SK-N-SH (cell line): ENCODE measurements at regions not wholly inside any gene's neighbourhood (a gene's known extent, or its start where the extent isn't known, plus 50 kb on each side); places are given as distances from the start of the nearest gene placed in this dataset.

Experiments used
- CTCF ChIA-PET: fragments of 300-600, 350-600 bp; formaldehyde crosslinking; extraction: SDS; loops from one replicate; lab custom pipeline; 2021; lab: Yijun Ruan, JAX
- POLR2A ChIA-PET: fragments of 350-600 bp; sonication (Branson Sonifier 250); formaldehyde crosslinking; extraction: SDS; loops from one replicate; lab custom pipeline; 2020; ENCODE audit warnings: antibody characterized with exemption, inconsistent platforms; lab: Yijun Ruan, JAX
- DNase-seq: peaks from one replicate; pipeline ENCODE4 v3.0.0; 2012
- H2AFZ ChIP-seq: fragments of 200-600 bp; sonication (generic); 2 replicates; pipeline ENCODE4 v1.8.1; 2016; ENCODE audit warnings: antibody characterized with exemption, mild to moderate bottlenecking, low read depth
- H3F3A ChIP-seq: fragments of 200-600 bp; sonication (generic); replicated peaks from 2 replicates; pipeline ENCODE3; 2016; ENCODE audit warnings: antibody characterized with exemption, mild to moderate bottlenecking; ENCODE audit not compliant: insufficient read depth
- H3K27ac ChIP-seq, 2 experiments: fragments of 200-500 bp in 1 of 2; fragments of 200-600 bp in 1 of 2; sonication (Bioruptor generic) in 1 of 2; sonication (generic), shearing (Covaris generic) in 1 of 2; 2 replicates each; pipeline versions ENCODE4 v1.5.1 to v1.6.1; 2014 to 2016; ENCODE audit warnings: low read depth in 2 of 2, inconsistent platforms in 1 of 2, low read length in 1 of 2, mild to moderate bottlenecking in 1 of 2, mixed read lengths in 1 of 2
- H3K27me3 ChIP-seq: fragments of 200-600 bp; sonication (generic), shearing (Covaris generic); 2 replicates; pipeline ENCODE4 v1.6.1; 2016; ENCODE audit warnings: mixed run types; ENCODE audit not compliant: insufficient read depth
- H3K36me3 ChIP-seq, 2 experiments: fragments of 200-500 bp in 1 of 2; fragments of 200-600 bp in 1 of 2; sonication (Bioruptor generic) in 1 of 2; sonication (generic) in 1 of 2; replicated peaks in 1 of 2; 2 replicates each; pipeline versions ENCODE3 to v1.5.1; 2014 to 2016; ENCODE audit warnings: low read length in 1 of 2, mild to moderate bottlenecking in 1 of 2; ENCODE audit not compliant: insufficient read depth in 2 of 2, control insufficient read depth in 1 of 2
- H3K4me1 ChIP-seq, 2 experiments: fragments of 200-500 bp in 1 of 2; fragments of 200-600 bp in 1 of 2; sonication (Bioruptor generic) in 1 of 2; sonication (generic), shearing (Covaris generic) in 1 of 2; 2 replicates each; pipeline versions ENCODE4 v1.5.1 to v1.6.1; 2014 to 2016; ENCODE audit warnings: low read depth in 1 of 2, low read length in 1 of 2, mixed run types in 1 of 2; ENCODE audit not compliant: insufficient read depth in 2 of 2, control insufficient read depth in 1 of 2
- H3K4me2 ChIP-seq: fragments of 200-600 bp; sonication (generic), shearing (Covaris generic); 2 replicates; pipeline ENCODE4 v1.6.1; 2017; ENCODE audit warnings: mixed run types
- H3K4me3 ChIP-seq, 2 experiments: fragments of 200-500 bp in 1 of 2; fragments of 200-600 bp in 1 of 2; sonication (Bioruptor generic) in 1 of 2; sonication (generic), shearing (Covaris generic) in 1 of 2; 2 replicates each; pipeline versions ENCODE4 v1.5.1 to v1.8.1; 2014 to 2016; ENCODE audit warnings: low read depth in 2 of 2, inconsistent platforms in 1 of 2, low read length in 1 of 2, mild to moderate bottlenecking in 1 of 2, mixed read lengths in 1 of 2, moderate library complexity in 1 of 2
- H3K79me2 ChIP-seq: fragments of 200-600 bp; sonication (generic); 2 replicates; pipeline ENCODE4 v1.8.1; 2017; ENCODE audit warnings: mild to moderate bottlenecking; ENCODE audit not compliant: insufficient read depth
- H3K9ac ChIP-seq: fragments of 200-600 bp; sonication (generic); 2 replicates; pipeline ENCODE4 v1.6.1; 2017; ENCODE audit warnings: mixed run types
- H3K9me2 ChIP-seq: fragments of 200-600 bp; sonication (generic); 2 replicates; pipeline ENCODE4 v1.6.1; 2017; ENCODE audit warnings: mixed run types
- H3K9me3 ChIP-seq: fragments of 200-600 bp; sonication (generic); 2 replicates; pipeline ENCODE4 v1.6.1; 2017; ENCODE audit warnings: mixed run types, mild to moderate bottlenecking, moderate library complexity
- H4K20me1 ChIP-seq: fragments of 200-600 bp; sonication (generic); 2 replicates; pipeline ENCODE4 v1.6.1; 2017; ENCODE audit warnings: mild to moderate bottlenecking, mixed run types; ENCODE audit not compliant: insufficient read depth
- ELF1 ChIP-seq: IDR thresholded peaks from 2 replicates; pipeline ENCODE4 v1.4.0; 2012
- EP300 ChIP-seq, 2 experiments: IDR thresholded peaks; 2 replicates each; pipeline versions ENCODE4 v1.4.0 to v1.6.1; 2012; ENCODE audit warnings: borderline replicate concordance in 1 of 2, low read depth in 1 of 2, low read length in 1 of 2
- FOXJ3 ChIP-seq: sonication (generic); formaldehyde crosslinking; IDR thresholded peaks from 2 replicates; pipeline ENCODE4 v1.5.1; 2020; ENCODE audit warnings: mild to moderate bottlenecking, missing genetic modification reagents
- FOXM1 ChIP-seq: IDR thresholded peaks from 2 replicates; pipeline ENCODE4 v1.4.0; 2012; ENCODE audit warnings: low read depth, mild to moderate bottlenecking
- GATA2 ChIP-seq: sonication (generic); formaldehyde crosslinking; IDR thresholded peaks from 2 replicates; pipeline ENCODE4 v1.5.0; 2020; ENCODE audit warnings: mild to moderate bottlenecking, missing genetic modification reagents
- IRF3 ChIP-seq: fragments of 150-350 bp; IDR thresholded peaks from 2 replicates; pipeline ENCODE4 v1.6.1; 2016; ENCODE audit warnings: mild to moderate bottlenecking, low read depth, low read length
- JUND ChIP-seq: IDR thresholded peaks from 2 replicates; pipeline ENCODE4 v1.4.0; 2012
- MEF2A ChIP-seq: IDR thresholded peaks from 2 replicates; pipeline ENCODE4 v1.4.0; 2012; ENCODE audit warnings: low read depth, borderline replicate concordance
- NFIC ChIP-seq: IDR thresholded peaks from 2 replicates; pipeline ENCODE4 v1.4.0; 2012; ENCODE audit warnings: borderline replicate concordance
- RAD21 ChIP-seq: IDR thresholded peaks from 2 replicates; pipeline ENCODE4 v1.6.1; 2012; ENCODE audit warnings: mild to moderate bottlenecking, low read length
- RXRA ChIP-seq: IDR thresholded peaks from 2 replicates; pipeline ENCODE4 v1.4.0; 2012; ENCODE audit warnings: low read depth, mild to moderate bottlenecking, borderline replicate concordance
- SIN3A ChIP-seq: IDR thresholded peaks from 2 replicates; pipeline ENCODE4 v1.6.1; 2012; ENCODE audit warnings: low read depth, mild to moderate bottlenecking, low read length, moderate library complexity, borderline replicate concordance
- TCF12 ChIP-seq: IDR thresholded peaks from 2 replicates; pipeline ENCODE4 v1.4.0; 2012
- USF1 ChIP-seq: IDR thresholded peaks from 2 replicates; pipeline ENCODE4 v1.4.0; 2012; ENCODE audit warnings: low read depth, borderline replicate concordance
- WGBS: methylation state at CpG from one replicate; pipeline ENCODE4 v1.1.6; 2017; ENCODE audit warnings: low lambda C conversion rate; 5-methylcytosine and 5-hydroxymethylcytosine counted together

GRCh38 chr21:32089766-32090165, 189.1 kb downstream of the MIS18A start:
- ChIA-PET POLR2A (no interaction called here), CTCF (interaction anchor here (1.7 to 2.4 kb wide), 2 partner anchors 19 to 224 kb away, joined by 3 to 9 read pairs; no protein-coding TSS in a partner anchor)
- peaks cover 0 to 7% of the 10 kb centered on the region in 2 experiments; a peak in 2 of 4 replicates for H3K4me1 ChIP-seq
- H4K20me1 ChIP-seq, result no peaks in the 10 kb centered on the region
- 30% methylated on average over 2 of the region's 2 CpGs for WGBS
- no peak for DNase-seq
- no peak overlapping the region for H3K9ac ChIP-seq
- no peak overlapping the region for H2AFZ ChIP-seq
- no peak overlapping the region for H3K27ac ChIP-seq
- H3F3A ChIP-seq, result no peaks in the 10 kb centered on the region
- no peak overlapping the region for H3K4me3 ChIP-seq
- no peak for TF ChIP-seq FOXM1
- no peak for TF ChIP-seq MEF2A
- TF ChIP-seq RAD21, result no peak
- no peak for TF ChIP-seq EP300 (IDR thresholded peaks at IDR 0.05; ENCODE audit: borderline replicate concordance in 1 of 2, low read depth in 1 of 2, low read length in 1 of 2)
- TF ChIP-seq TCF12, result no peak
- TF ChIP-seq NFIC, result no peak
- no peak for TF ChIP-seq JUND
- TF ChIP-seq ELF1, result no peak
- TF ChIP-seq IRF3, result no peak
- TF ChIP-seq FOXJ3 (CRISPR knock-in tag), result no peak
- TF ChIP-seq USF1, result no peak
- no peak for TF ChIP-seq SIN3A
- no peaks in the 10 kb centered on the region for H3K79me2 ChIP-seq
- no peaks in the 10 kb centered on the region for H3K36me3 ChIP-seq
- H3K9me3 ChIP-seq, result no peaks in the 10 kb centered on the region
- H3K9me2 ChIP-seq, result no peaks in the 10 kb centered on the region
- H3K4me2 ChIP-seq, result no peak overlapping the region
- no peaks in the 10 kb centered on the region for H3K27me3 ChIP-seq

GRCh38 chr21:32088471-32088870, 190.4 kb downstream of the MIS18A start:
- CTCF ChIA-PET, result interaction anchor here (1.3 to 2.4 kb wide), 5 partner anchors 12 to 222 kb away, joined by 3 to 9 read pairs (median 6); no protein-coding TSS in a partner anchor
- H3K9me2 ChIP-seq, result no peaks in the 10 kb centered on the region
- no peak overlapping the region for H2AFZ ChIP-seq
- no peak for DNase-seq
- no peaks in the 10 kb centered on the region for H4K20me1 ChIP-seq
- TF ChIP-seq GATA2, result peak; percentile 75
- no peak for TF ChIP-seq RXRA
- TF ChIP-seq, all 33 proteins: peak for 1
- Histone ChIP-seq H3K9me3 (no peaks in the 10 kb centered on the region), H3K4me2 (no peak overlapping the region), H3K79me2 (no peaks in the 10 kb centered on the region), H3K4me3 (no peak overlapping the region), H3K9ac (no peak overlapping the region), H3K27ac (peak overlapping the region in 1 of 2 experiments; percentile 51; a peak in 2 of 4 replicates), H3F3A (no peaks in the 10 kb centered on the region), H3K36me3 (no peaks in the 10 kb centered on the region), H3K27me3 (no peaks in the 10 kb centered on the region), H3K4me1 (peaks cover 0 to 8% of the 10 kb centered on the region in 2 experiments; a peak in 2 of 4 replicates)
- POLR2A ChIA-PET, result no interaction called here
